ENCODE measurements at regions not wholly inside any gene's neighbourhood (a gene's known extent, or its start where the extent isn't known, plus 50 kb on each side); places are given as distances from the start of the nearest gene placed in this dataset.

- no peak for TF ChIP-seq POLR2A (IDR thresholded peaks at IDR 0.05)
- no peak for TF ChIP-seq CTCF (IDR thresholded peaks at IDR 0.05)
Observed at GRCh38 chr4:129326571-129327460, 230.9 kb downstream of the C4orf33 start.
